Fibroblast of skin of scalp (primary cell): ENCODE measurements at regions not wholly inside any gene's neighbourhood (a gene's known extent, or its start where the extent isn't known, plus 50 kb on each side); places are given as distances from the start of the nearest gene placed in this dataset.
A peak's percentile ranks its signal among the peaks of the same experiment; 100 is the strongest.

Source experiments
- DNase-seq: peaks from one replicate; pipeline ENCODE4 v3.0.0-alpha.2; 2013

- DNase-seq, result no peak
Measured at GRCh38 chr16:14360326-14361037, 269.6 kb downstream of the PARN start.

GRCh38 chr16:14358697-14359305, 271.3 kb downstream of the PARN start:
- no peak for DNase-seq

GRCh38 chr16:14357328-14357727, 272.7 kb downstream of the PARN start:
- DNase-seq, result no peak

DNA sequence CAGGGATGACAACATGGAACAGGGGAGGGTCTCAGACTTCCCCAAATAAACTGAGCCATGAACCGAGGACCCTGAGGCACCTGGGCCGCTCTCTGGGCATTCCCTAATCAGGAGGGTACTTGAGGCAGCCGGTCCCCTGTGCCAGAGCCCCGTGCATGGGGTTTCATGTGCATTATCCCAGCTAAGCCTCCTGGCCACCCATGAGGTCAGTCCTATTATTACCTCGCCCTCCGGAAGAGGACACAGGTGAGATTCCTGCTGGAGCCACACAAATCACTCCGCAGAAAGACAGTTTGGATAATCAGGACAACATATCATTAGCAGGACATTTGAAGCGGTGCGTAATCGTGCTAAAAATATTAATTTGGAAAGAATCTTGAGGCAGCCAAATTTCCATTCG, 274.0 kb downstream of the PARN start:
- no peak for DNase-seq

- peak; percentile 35 for DNase-seq
Measured at GRCh38 chr16:14354561-14355351, 275.3 kb downstream of the PARN start.

DNA sequence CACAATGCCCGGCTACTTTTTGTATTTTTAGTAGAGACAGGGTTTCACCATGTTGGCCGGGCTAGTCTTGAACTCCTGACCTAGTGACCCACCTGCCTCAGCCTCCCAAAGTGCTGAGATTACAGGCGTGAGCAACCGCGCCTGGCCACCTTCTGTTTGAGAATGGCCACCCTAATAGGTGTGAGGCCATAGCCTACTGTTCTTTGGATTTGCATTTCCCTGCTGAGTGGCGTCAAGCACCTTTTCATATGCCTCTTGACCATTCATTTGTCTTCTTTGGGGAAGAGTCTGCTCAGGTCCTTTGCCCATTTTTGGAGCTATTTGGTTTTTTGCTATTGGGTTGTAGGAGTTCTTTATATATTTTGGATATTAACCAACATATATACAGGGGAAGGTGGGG, 276.7 kb downstream of the PARN start:
- no peak for DNase-seq

- no peak for DNase-seq
Measured at GRCh38 chr16:14351647-14352046, 278.4 kb downstream of the PARN start.

GRCh38 chr16:14350626-14351025, 279.4 kb downstream of the PARN start:
- no peak for DNase-seq

DNA sequence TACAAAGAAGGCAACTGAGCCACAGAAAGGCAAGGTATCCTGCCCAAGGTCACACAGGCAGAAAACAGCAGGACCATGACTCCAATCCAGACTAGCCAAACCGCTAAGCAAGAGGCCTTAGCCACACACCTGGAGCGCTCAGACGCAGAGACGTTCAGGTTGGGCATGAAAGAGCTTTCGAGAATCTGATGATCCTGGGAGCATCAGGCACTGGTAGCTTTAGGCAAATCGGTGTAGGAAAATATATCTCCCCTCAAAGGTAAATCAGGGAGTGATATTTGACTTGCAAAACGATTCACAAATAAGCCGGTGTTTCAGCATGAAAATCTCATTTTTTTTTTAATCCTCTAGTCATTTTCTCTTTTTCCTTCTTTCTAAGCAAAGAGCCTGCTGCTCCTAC, 279.0 kb downstream of the MRTFB start:
- DNase-seq, result no peak

DNA sequence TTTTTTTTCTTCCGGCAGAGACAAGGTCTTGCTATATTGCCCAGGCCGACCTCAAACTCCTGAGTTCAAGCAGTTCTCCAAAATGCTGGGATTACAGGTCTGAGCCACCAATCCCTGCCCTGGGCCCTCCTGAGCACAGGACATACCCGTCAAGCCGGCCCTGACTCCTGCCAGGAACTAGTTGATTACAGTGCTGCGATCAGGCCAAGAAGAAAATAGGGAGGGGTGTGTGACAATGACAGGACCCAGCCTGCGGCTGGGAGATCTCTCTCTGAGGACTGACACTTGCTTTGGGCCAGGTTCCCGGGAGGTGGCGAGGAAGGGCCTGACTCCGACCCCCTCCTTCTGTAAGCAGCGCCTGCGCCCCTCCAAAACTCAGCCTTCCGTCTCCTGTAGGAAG, 276.6 kb downstream of the MRTFB start:
- no peak for DNase-seq

- no peak for DNase-seq
Measured at GRCh38 chr16:14346278-14347142, 275.4 kb downstream of the MRTFB start.

GRCh38 chr16:14345512-14346115, 274.5 kb downstream of the MRTFB start:
- no peak for DNase-seq

- no peak for DNase-seq
Measured at GRCh38 chr16:14344945-14345344, 273.8 kb downstream of the MRTFB start.

- DNase-seq, result no peak
Measured at GRCh38 chr16:14344292-14344691, 273.2 kb downstream of the MRTFB start.

DNA sequence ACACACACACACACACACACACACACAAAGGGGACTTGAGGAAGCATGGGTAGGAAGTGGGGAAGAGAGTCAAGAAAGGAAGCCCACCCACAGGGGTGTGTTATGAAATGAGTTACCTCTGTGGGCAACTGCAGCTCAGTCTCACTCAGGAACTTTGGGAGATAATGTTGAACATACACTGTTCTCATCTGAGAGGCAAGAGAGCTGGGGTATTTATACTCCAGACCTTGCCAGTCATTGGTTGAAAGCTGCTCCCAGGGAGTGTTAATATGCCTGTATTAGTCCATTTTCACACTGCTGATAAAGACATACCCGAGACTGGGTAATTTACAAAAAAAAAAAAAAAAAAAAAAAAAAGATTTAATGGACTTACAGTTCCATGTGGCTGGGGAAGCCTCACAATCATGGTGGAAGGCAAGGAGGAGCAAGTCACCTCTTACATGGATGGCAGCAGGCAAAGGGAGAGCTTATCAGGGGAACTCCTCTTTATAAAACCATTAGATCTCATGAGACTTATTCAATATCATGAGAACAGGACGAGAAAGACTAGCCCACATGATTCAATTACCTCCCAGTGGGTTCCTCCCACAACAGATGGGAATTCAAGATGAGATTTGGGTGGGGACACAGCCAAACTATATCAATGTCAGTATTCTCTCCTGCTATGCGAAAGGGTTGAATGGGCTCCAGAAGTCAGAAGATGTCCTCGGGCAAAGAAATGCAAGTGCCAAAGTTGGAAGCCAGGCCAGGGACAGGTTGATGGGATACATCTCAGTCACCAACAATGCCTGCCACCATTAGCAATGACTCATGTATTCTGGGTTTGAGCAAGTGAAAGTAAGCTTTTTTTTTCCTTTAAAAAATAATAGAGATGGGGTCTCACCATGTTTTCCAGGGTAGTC, 270.5 kb downstream of the MRTFB start:
- DNase-seq, result no peak

DNA sequence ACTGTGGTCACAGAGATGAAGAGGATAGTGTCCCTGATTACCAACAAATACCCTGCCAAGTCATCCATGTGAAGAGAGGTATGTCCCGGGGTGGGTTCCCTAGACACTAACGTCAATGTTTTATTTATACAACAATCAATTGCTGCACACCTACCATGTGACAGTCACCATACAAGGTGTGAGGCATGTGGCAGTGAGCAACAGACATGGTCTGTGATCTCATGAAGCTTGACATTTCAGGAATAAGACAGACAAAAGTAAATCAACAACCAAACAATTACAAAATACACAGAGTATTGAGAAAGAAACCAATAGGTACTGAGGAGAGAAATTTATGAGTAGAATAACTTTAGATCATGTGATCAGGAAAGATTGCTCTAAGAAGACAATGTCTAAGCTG, 268.6 kb downstream of the MRTFB start:
- no peak for DNase-seq

DNA sequence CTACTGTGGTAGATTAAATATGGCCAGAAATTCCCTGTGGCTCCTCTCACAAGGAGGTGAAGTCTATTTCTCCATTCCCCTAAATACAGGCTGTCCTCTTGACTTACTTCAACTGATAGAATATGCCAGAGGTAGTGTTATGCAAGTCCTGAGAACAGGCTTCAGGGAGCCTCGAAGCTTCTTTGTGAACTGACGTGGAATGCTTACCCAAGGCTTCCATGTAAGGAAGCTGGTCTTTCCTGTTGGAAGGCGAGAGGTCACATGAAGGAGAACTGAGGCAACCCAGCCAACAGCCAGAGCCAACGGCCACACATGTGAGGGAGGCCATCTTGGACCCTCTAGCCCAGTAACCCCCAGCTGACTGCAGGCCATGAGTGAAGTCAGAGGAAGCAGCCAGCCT, 267.9 kb downstream of the MRTFB start:
- no peak for DNase-seq

- no peak for DNase-seq
Measured at GRCh38 chr16:14338236-14338635, 267.1 kb downstream of the MRTFB start.

- peak; percentile 36 for DNase-seq
Measured at GRCh38 chr16:14337303-14338191, 266.4 kb downstream of the MRTFB start.

- DNase-seq, result no peak
Measured at GRCh38 chr16:14335297-14335696, 264.2 kb downstream of the MRTFB start.
